ENCODE measurements at regions not wholly inside any gene's neighbourhood (a gene's known extent, or its start where the extent isn't known, plus 50 kb on each side); places are given as distances from the start of the nearest gene placed in this dataset.

DNA sequence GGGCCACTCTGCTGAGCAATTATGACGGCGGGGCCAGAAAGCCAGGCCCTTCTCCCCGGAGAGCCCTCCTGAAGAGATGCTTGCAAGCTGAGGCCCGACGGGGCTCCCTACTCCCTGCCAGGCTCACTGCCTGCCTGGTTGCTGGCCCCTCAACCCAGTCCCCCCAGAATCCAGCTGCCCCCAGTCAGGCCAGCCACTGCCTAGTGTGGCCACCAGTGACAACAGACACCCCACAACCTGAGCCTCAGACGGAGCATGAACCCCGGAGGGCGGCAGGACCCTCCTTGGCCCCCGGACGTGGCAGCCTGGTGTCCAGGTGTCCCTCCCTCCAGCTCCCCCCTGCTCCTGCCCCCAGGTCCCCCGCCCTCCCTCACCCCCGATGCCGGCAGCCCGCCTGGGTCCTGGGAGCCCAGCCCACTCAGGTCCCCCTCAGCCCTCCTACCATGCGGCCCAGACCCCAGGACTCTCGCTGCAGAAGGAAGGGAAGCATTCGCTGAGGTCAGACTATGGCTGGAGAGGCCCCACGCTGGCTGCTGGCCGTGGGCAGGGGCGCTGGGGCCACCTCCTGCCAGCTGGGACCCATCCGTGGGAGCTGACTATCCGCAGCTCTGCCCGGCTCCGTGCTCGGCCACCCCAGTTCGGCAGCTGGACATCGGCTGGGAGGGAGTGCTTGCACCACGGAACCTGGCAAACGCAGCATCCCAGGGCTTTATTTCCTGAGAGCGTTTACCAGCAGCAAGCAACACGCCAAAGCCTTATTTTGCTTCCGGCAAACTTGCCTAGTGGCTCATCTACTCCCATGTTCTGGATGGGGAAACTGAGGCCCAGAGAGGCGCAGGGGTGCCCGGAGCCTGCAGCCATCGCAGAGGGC lies 89.8 kb downstream of the UNCX start:
- DNase-seq, result no peak

DNA sequence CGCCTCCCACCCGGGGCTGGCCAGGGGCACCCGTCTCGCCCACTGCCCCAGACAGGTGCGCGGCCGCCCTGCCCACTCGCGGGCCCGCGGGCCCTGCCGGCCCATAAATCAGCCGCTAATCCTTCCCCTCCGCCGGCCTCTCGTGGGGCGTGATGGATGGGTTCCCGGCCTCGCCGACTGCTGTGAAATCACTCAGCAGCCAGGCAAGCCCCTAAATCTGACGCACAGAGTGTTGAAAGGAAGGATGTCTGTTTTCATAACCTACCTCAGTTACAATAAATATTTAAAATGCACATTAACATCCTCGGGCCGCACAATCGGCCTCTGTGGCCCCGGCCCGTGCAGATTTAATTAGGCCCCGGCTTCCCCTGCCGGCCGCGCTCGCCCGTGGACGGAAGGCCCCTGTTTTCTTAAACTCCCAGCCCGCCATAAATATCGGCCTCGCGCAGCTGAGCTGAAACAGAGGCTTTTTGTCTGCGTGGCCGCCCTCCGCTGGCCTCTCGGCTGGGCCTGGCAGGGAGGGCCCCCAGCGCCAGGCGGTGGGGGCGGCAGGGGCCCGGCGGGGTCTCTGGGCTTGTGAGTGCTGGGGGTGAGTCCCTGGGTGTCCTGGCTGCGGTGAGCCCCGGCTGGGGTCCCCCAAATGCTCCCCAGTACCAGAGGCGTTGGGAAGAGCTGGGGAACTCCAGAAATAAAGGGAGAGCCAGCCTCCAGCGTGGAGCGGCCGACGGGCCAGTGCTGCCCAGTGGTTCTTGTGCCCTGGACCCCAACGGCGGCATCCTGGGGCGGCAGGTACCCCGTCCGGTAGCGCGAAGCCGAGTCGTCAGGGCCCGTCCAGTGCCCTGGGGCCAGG lies 90.7 kb downstream of the UNCX start:
- no peak for DNase-seq

DNA sequence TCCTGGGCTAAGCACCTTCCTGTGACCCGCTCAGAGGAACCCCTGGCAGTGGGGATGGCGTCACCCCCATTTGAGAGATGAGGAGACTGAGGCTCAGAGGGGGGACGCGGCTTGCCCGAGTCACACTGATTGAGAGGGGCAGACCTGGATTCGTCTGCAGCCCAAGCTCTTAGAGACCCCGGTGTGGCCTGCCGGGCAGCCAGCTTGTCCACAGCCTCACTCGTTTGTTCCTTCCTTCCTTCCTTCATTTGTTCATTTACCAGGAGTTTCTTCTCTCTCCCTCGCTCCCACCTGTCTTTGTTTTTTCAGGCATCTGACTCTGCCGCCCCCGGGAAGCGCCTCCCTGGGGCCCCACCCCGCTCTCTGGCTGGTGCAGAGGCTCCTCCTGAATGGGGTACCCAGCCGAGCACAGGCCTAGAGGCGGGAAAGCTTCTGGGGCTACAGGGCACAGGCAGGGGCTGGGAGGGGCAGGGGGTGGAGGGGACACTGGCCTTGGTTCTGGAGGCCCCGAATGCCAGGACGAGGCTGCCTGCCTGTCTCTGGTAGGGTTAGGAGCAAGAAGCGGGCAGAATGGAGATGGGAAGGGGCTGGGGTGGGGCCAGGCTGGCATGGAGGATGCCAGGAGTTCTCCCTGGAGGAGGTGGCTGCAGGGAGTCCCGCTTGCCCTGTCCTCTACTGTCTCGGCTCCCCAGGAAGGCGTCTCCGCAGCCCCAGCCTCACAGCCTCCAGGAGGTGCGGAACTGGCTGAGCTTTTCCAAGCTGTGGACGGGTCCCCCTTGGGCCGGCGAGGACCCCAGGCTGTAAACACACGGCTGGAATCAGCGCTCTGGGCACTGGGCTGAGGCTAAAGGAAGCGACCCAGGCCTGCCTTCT lies 91.6 kb downstream of the UNCX start:
- DNase-seq, result no peak

DNA sequence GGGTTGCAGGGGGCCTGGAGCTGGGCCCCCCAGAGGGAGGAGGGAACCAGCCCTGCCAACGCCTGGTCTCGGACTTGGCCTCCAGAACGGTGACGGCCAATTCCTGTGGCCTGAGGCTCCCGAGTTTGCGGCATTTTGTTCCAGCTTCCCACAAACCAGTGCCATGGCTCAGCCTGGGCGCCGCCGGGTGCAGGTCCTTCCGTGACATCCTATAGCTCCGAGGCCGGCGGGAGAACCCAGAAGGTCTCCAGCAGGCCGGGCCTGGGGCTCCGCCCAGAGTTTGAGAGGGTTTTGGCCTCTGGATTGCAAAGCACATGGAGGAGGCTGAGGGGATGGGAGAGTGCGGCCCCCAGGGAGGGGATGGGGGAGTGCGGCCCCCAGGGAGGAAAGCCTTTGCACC lies 92.6 kb downstream of the UNCX start:
- DNase-seq, result no peak

DNA sequence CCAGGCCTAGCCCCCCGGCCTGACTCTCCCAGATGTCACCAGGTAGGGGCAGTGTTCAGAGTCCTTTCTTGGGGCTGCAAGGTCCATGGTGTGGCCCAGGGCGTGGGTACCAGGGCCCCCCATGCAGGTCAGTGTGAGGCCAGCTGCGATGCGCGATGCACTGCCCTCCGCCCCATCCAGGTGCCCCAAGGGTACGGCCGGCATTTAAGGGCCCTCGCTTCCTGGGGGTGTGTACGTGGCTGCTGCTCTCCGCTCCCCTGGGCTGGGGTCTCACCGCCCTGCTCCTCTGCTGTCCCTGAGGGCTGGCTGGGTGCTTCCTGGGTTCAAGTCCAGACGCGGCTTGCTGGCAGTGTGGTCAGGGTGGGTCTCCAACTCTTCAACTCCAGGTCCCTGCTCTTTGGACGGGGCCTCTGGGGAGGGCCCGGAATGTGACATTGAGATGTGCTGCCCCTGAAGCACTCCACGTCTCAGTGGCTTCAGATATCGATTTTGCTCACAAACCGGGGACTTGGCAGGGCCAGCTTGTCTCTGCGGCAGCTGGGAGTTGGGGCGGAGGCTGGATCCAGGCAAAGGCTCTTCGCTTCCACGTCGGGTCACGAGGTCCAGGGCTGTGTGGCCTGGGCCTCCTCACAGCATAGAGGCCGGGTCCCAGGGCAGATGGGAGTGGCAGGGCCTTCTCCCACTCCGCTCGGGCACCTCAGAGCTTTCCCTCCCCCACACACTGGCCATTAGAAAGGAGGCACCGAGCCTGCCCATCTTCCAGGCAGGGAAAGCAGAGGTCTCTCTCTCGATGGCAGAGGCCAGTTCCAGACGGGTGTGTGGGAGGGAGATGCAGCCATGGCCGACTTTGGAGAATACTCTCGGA lies 93.2 kb downstream of the UNCX start:
- no peak for DNase-seq

DNA sequence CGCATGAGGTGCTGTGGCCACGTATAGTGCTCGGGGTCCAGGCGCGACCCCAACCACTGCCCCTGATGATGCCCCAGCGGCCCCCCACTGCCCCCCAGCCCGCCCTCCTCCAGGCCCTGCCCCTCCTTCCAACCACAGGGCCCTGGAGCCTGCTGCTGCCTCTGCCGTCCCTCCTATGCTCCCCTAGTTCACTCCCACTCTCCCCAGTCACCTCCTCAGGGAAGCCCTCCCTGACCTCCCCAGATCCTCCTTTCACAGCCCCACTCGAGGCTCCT lies 93.8 kb downstream of the UNCX start:
- no peak for DNase-seq

DNA sequence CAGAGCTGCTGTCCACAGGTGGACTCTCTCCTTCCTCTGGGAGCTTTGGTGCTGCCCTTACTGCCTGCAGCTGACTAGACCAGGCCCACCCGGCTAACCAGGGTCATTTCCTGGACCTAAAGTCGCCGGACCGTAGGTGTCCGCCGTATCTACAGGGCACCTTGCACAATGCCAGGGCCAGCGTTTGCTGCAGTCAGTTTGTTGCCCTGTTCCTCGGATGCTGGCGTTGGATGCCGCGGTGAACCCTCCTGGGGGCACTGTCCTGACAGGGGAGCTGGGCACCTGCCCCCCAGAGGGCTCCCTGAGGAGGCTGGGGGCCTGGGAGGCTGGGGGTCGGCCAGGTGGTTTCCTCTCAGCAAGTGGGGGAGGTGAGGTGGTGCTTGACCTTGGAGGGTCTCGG lies 96.6 kb downstream of the UNCX start:
- no peak for DNase-seq

DNA sequence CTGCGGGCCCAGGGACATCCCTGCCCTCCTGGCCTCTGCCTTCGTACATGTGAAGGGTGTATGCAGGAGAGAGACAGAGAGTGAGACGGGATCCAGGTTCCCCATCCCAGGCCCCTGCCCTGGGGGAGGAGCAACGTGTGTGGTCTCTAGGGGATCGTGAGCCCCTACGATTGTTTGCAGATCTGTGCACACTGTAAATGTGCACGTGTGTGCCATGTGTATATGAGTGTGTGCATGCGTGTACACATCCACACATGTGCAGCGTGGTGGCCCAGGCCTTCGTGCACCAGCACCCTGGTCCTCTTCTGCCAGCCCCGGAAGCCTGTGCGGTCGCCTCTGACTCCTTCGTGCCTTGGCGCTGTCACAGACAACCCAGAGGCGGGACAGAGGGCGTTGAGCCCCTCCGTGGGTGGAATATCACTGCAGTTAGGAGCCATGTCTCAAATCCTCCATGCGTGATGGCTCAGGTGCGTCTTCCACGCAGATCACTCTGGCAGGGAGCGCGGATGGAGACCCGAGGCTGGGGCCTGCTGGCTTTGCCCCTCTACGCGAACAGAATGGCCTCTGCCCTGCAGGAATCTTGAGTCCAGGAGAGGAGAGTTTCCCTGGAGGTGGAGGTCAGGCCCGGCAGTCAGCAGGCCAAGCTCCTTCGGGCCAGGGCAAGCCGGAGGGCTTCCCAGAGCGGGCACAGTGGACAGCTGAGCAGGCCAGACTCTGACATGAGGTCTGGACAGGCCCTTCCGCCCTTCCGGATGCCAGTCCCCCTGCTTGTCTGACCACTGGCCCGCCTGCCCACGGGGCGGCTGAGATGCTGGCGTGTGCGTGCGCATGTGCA lies 97.5 kb downstream of the UNCX start:
- no peak for DNase-seq

DNA sequence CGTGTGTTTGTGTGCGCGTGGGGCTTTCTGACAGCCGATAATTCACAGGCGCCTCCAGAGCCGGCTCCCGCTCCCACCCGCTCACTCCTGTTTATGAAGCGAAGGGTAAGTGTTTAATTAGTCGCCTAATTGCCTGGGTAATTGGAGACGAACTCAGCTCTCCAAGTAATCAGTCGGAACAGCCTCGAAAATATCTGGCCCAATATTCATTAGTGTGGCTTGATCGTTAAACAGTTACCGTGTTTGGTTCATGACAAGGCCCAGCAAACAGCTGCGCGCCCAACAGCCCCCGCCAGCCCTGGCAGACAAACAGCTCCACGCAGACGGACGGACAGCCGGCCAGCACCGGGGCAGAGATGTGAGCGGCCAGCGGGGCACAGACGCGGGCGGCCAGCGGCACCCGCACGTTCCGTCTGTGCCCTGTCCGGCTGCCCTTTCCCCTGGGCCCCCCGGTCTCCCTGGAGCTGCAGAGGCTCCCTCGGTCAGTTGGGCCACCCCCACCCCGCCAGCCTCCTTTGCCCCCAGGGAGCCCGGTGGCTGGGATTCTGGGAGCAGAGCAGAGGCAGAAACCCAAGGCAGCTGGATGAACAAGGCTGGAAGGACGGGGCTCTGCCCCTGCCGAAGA lies 98.2 kb downstream of the UNCX start:
- DNase-seq, result no peak

DNA sequence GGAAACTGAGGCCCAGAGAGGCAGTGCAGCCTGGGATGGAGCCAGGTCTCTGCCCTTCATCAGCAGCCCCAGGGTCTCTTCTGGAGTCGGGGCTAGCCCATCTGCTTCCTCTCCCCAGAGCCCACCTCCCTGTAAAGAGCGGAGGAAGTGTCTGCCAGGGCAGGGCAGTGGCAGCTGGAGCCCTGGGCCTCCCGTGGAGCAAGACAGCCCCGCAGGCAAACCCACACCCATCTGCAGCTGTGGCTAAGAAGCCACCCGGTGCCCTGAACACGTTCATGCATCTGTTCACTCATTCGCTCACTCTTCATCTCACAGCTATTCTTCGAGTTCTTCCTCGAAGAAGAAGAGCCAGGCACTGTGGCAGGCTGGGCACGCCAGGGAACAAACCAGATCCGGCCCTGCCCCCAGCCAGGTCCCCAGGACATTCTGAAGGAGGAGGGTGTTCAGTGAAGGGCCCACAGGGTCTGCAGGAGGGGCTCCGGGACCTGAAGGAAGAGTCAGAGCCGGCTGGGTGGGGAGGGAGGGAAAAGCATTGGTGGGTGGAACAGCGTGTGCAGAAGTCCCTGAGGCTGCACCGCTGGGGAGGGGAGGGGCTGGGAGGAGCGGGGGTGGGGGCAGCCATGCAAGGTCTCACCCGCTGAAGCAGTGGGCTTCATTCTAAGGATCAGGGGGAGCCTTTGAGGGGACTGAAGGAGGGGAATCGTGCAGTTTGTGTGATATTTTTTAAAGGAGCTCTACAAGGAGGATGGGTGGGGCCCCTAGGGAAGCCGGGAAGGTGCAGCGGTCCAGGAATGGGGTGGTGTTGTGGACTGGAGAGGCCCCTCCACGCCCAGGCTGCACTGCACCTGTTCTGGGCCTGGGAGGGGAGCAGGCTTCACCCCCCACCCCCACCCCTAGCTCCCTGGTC lies 99.1 kb downstream of the UNCX start:
- peak; percentile 96 for DNase-seq

DNA sequence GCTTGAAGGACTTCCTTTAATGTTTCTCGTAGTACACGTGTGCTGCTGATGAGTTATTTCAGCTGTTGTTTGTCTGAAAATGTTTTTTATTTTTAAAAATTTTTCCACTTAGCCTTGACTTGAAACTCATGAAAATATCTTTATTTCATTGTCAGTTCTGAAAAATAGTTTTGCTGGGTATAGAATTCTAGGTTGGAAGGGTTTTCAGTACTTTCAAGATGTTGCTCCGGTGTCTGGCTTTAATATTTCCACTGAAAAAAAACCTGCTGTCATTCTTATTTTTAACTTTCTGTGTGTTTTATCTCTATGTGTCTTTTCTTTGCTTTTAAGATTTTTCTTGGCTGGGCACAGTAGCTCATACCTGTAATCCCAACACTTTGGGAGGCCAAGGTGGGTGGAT lies 103.8 kb downstream of the UNCX start:
- no peak for DNase-seq

DNA sequence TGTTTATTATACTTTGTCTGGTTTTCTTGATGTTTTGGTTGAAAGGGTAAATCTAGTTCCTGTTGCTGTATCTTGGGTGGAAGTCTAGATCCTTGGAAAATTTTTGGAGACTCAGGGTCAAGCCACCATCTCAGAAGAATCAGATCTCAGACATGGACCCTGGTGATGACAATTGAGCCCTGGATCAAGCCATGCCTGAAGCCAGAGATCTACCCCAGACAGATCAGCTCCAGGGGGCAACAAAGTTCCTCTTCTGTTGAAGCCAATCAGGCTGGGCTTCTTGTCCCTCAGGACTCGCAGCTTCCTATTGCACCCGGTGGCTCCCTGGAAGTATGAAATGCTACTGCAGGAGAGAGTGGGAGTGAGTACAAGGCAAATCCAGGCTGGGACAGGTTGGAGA lies 106.9 kb downstream of the UNCX start:
- DNase-seq, result no peak

DNA sequence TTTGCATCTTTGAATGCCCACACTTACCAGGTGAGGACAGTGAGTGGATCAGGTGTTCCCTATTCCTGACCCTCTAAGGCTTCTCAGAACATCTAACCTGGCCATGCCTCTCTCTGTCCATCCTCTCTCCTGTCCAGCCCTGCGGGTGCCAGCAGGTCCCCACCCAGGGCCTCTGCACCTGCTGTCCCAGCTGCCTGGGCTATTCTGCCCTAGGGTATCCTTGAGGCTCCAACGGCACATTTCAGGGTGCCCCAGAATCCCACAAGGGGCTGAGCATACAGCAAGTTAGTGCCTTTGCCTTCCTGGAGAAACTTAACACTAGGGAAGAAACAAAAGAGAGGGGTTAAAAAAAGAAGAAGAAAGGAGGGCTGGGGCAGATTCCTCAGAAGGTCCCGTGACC lies 107.4 kb downstream of the UNCX start:
- no peak for DNase-seq

DNA sequence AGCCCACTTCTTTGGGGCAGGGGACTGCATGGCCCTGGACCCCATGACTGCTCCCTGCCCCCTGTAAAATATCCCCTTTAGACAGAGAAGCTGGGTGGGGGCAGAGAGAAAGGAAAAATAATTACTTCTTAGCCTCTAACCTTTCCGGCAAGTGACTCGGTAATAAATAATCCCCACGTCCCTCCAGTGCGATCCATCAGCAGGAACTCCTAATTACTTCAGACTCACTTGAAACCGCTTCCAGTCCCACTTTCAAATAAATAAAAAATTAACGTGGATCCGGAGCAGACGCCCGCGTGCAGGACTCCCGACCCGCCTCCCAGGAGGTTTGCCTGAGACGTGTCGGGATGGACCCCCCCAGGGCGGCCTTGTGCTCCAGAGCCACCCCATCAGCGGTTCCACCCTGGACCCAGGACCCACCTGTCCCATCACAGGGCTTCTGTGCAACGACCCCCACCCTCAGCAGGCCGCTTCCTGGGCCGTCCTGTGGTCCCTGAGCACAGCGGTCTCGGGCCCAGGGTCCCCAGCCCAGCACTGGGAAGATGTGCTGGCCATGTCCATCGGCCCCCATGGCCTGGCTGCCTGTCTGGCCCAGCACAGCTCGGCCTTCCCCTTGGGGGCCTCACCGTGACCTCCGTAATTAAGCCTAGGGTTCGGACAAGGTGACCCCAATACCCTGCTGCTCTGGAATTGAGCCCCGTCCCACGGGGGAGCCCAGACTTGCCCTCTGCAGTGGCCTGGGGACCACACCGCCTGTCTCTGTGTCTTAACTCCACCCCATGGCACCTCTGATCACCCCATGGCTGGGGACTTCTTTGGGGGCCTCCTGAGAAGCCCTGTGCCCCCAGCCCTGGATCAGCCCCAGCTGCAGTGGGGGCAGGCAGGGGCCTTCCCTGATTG lies 108.0 kb downstream of the UNCX start:
- DNase-seq, result no peak

DNA sequence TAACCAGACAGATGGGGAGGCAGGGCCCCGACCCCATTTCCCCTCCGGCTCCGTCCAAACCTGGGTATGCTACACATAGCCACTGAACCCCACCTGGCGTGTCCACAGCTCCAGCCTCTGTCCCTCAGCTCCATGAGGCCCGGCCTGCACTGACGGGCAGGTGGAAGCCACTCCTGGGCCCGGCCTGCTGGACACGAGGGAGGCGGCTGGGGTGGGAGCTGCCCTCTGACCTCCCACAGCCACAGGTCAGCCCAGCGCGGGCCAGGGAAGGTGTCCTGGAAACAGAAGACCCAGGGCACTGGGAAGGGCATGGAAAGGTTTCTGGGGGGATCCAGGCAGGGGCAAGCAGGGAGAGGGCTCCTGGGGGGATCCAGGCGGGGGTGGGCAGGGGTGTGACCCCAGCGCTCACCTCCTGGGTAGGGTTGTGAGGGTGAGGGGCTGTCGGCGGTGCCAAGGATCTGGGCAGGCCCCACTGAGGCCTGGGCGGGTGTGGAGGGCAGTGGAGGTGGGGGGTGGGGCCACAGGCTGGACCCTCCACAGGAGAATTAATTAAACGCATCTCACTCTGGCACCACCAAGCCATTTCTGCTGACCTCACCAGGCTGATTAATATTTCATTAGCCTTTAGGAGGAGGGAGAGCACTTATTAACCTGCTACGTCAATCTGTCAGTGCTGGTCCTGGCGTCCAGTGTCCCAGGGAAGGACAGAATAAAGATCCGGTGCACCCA lies 108.9 kb downstream of the UNCX start:
- no peak for DNase-seq

DNA sequence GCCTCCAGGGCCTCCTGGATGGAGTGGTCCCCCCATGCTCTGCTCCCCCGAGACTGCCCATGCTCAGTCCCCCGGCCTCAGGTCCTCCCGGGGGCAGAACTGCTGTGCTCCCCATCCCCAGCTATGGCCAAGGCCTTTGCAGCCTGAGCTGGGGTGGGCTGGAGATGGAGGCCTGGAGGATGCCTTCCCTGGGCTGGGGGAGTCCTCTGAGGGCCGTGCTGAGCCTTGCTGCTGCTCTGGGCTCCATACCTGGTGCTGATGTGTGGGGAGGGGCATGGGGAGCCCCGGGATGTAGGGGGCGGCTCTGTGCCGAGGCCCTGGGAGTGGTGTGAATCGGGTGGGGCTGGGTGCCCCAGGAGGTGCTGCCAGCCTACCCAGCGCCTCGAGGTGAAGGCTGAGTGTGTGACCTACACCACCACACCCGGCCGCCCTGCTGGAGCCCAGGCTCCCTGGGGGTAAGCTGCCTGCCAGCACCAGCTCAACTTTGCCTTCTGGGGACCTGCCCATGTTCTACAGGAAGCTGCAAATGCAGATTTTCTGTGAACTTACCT lies 109.5 kb downstream of the UNCX start:
- DNase-seq, result no peak

DNA sequence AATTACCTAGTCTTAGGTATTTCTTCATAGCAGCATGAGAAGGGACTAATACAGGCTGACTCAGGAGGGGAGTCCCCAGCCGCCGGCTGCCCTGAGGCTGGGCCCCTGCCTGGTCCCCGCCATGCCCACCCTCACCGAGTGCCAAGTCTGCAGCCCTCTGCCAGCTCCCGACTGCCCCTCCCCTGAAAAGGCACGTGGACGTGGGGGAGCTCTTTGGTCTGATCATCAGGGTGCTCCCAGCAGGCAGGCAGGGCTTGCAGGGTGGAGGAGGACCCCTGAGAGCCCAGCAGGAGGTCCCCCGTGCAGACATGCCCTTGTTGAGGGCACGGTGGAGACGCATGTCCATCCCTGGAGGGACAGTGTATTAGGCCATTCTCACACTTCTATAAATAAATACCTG lies 110.9 kb downstream of the UNCX start:
- DNase-seq, result no peak

DNA sequence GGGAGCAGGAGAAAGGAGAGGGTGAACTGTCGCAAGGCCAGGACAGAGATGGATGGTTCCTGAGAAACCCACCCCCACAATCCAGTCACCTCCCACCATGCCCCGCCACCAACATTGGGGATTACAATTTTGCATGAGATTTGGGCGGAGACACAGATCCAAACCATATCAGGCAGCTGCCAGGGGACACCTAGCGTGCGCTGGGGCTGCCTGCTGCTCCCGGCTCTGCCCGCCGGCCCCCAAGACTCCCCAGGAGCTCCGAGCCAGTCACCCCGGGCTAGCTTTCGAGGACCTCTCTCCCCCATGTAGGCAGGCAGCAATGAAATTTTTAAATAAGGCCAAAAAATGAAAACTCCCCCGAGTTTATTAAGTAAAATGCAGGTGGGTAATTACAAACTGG lies 111.7 kb downstream of the UNCX start:
- no peak for DNase-seq
